Ishikawa (cell line): ENCODE measurements at regions not wholly inside any gene's neighbourhood (a gene's known extent, or its start where the extent isn't known, plus 50 kb on each side); places are given as distances from the start of the nearest gene placed in this dataset.

Experiments
- CEBPB ChIP-seq: IDR thresholded peaks from 2 replicates; pipeline ENCODE4 v1.6.1; 2012
- CREB1 ChIP-seq: IDR thresholded peaks from 2 replicates; pipeline ENCODE4 v1.6.1; 2012; ENCODE audit warnings: low read depth
- EP300 ChIP-seq: IDR thresholded peaks from 2 replicates; pipeline ENCODE4 v1.6.1; 2012; ENCODE audit warnings: borderline replicate concordance
- MAX ChIP-seq: IDR thresholded peaks from 2 replicates; pipeline ENCODE4 v1.6.1; 2012
- NFIC ChIP-seq: IDR thresholded peaks from 2 replicates; pipeline ENCODE4 v1.6.1; 2012
- RAD21 ChIP-seq: IDR thresholded peaks from 2 replicates; pipeline ENCODE4 v1.6.1; 2012; ENCODE audit warnings: low read depth
- TAF1 ChIP-seq: IDR thresholded peaks from 2 replicates; pipeline ENCODE4 v1.6.1; 2012; ENCODE audit warnings: low read depth, mild to moderate bottlenecking
- TCF12 ChIP-seq: IDR thresholded peaks from 2 replicates; pipeline ENCODE4 v1.6.1; 2012; ENCODE audit warnings: low read depth
- TEAD4 ChIP-seq: IDR thresholded peaks from 2 replicates; pipeline ENCODE4 v1.6.1; 2012
- USF1 ChIP-seq: IDR thresholded peaks from 2 replicates; pipeline ENCODE4 v1.6.1; 2012
- YY1 ChIP-seq: IDR thresholded peaks from 2 replicates; pipeline ENCODE4 v1.6.1; 2012; ENCODE audit warnings: low read depth
- ZBTB7A ChIP-seq: IDR thresholded peaks from 2 replicates; pipeline ENCODE4 v1.6.1; 2012; ENCODE audit warnings: low read depth
- TF ChIP-seq, protein P1 (sequence below): IDR thresholded peaks from 2 replicates; pipeline ENCODE4 v1.6.1; 2012; ENCODE audit warnings: low read depth, mild to moderate bottlenecking

GRCh38 chr5:121780406-121780805 is 71.3 kb upstream of the FTMT start:
- TF ChIP-seq RAD21 (no peak), NFIC (no peak), MAX (no peak), USF1 (no peak), EP300 (no peak), CEBPB (no peak), TAF1 (no peak), CREB1 (no peak), TEAD4 (no peak), YY1 (no peak), TCF12 (no peak), ZBTB7A (no peak)
- TF ChIP-seq, protein P1, sequence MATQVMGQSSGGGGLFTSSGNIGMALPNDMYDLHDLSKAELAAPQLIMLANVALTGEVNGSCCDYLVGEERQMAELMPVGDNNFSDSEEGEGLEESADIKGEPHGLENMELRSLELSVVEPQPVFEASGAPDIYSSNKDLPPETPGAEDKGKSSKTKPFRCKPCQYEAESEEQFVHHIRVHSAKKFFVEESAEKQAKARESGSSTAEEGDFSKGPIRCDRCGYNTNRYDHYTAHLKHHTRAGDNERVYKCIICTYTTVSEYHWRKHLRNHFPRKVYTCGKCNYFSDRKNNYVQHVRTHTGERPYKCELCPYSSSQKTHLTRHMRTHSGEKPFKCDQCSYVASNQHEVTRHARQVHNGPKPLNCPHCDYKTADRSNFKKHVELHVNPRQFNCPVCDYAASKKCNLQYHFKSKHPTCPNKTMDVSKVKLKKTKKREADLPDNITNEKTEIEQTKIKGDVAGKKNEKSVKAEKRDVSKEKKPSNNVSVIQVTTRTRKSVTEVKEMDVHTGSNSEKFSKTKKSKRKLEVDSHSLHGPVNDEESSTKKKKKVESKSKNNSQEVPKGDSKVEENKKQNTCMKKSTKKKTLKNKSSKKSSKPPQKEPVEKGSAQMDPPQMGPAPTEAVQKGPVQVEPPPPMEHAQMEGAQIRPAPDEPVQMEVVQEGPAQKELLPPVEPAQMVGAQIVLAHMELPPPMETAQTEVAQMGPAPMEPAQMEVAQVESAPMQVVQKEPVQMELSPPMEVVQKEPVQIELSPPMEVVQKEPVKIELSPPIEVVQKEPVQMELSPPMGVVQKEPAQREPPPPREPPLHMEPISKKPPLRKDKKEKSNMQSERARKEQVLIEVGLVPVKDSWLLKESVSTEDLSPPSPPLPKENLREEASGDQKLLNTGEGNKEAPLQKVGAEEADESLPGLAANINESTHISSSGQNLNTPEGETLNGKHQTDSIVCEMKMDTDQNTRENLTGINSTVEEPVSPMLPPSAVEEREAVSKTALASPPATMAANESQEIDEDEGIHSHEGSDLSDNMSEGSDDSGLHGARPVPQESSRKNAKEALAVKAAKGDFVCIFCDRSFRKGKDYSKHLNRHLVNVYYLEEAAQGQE, result no peak
